Nephron progenitor cell (in vitro differentiated cells): ENCODE measurements at regions not wholly inside any gene's neighbourhood (a gene's known extent, or its start where the extent isn't known, plus 50 kb on each side); places are given as distances from the start of the nearest gene placed in this dataset.

Experiments
- DNase-seq: peaks from one replicate; pipeline ENCODE4 v3.0.0; 2021
- H3K27ac Mint-ChIP-seq: 2 replicates; pipeline ENCODE4 v1.8.0; 2021; ENCODE audit warnings: mild to moderate bottlenecking, moderate library complexity, mixed read lengths
- H3K27me3 Mint-ChIP-seq: 2 replicates; pipeline ENCODE4 v1.8.0; 2021; ENCODE audit warnings: mild to moderate bottlenecking, low read depth, mixed read lengths; ENCODE audit not compliant: poor library complexity
- H3K36me3 Mint-ChIP-seq: 2 replicates; pipeline ENCODE4 v1.8.0; 2021; ENCODE audit warnings: low read depth, mixed read lengths
- H3K4me1 Mint-ChIP-seq: 2 replicates; pipeline ENCODE4 v1.8.0; 2021; ENCODE audit warnings: mixed read lengths
- H3K4me3 Mint-ChIP-seq: 2 replicates; pipeline ENCODE4 v1.8.0; 2021; ENCODE audit warnings: mild to moderate bottlenecking, moderate library complexity, mixed read lengths
- H3K9me3 Mint-ChIP-seq: 2 replicates; pipeline ENCODE4 v1.8.0; 2021; ENCODE audit warnings: mild to moderate bottlenecking, moderate library complexity, mixed read lengths
- TF ChIP-seq, protein P1 (sequence below): fragments of 200-600 bp; sonication (generic); IDR thresholded peaks from 2 replicates; pipeline ENCODE4 v1.5.0; 2021; ENCODE audit warnings: antibody characterized with exemption

DNA sequence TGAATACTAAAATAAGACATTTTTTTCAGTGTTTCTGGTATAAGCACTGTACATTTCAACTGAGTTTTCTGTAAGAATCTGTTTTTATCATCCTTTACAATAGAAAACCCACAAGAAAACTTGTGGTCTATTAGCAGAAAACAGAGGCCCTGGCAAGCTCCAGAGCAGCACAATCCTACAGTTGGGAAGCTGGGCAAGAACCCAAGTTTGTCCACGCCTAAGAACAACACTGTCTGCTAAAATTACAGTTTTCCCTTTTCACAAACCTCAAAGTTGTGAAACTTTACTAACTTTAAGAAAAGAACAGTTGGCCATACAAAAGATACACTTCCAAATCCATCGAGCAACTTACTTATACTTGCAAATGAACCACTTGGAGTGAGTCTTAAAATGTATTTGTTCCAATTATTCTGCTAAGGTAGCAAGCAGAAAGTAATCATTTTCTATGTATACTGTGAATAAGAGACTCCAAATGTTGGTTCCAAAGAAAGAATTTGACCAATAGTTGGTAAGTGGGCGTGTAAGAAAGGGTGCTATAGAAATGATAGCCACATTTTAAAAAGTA lies 982.0 kb upstream of the ARRDC3 start:
- no peaks in the 10 kb centered on the region for H3K27me3 Mint-ChIP-seq

DNA sequence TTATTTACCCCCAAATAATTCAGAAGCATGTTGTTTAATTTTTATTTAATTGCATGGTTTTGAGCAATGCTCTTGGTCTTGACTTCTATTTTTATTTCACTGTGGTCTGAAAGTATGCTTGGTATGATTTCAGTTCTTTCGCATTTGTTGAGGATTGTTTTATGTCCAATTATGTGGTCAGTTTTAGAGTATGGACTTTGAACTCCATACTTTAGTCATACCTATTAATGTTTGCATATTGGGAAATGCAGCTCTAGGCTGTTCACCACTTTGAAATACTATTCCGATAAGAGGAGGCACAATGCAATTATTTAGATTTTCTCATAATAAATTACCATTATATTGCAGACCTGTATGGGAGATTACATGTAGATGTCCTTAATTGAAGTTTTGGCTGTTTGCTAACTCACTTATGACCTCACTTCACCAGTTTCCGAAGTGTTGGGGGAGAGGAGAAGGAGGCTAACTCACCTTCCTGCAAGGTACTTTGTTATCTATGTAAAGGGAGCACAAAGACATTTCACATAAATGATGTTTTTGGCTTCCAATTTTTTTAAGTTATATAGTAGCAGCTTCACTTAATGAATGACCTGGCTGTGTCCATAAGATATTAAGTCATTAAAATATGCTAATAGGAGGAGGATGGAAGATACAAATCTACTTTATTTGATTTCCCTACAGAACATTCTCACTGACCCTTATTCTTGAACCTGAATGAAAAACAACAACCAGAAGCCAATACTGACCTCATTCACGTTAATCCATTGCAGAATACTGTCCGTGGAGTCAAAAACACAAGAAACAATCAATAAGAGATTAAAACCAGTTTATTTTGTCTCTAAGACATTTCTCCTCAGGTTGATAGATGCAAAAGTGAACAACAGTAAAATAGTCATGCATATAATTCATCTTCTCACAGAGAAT lies 970.3 kb upstream of the ARRDC3 start:
- no peaks in the 10 kb centered on the region for H3K36me3 Mint-ChIP-seq
- no peak for DNase-seq
- H3K4me1 Mint-ChIP-seq, result no peaks in the 10 kb centered on the region
- no peak overlapping the region for H3K4me3 Mint-ChIP-seq
- H3K27me3 Mint-ChIP-seq, result peaks cover 3% of the 10 kb centered on the region
- peaks cover 12% of the 10 kb centered on the region for H3K9me3 Mint-ChIP-seq
- H3K27ac Mint-ChIP-seq, result no peak overlapping the region
- TF ChIP-seq, protein P1, sequence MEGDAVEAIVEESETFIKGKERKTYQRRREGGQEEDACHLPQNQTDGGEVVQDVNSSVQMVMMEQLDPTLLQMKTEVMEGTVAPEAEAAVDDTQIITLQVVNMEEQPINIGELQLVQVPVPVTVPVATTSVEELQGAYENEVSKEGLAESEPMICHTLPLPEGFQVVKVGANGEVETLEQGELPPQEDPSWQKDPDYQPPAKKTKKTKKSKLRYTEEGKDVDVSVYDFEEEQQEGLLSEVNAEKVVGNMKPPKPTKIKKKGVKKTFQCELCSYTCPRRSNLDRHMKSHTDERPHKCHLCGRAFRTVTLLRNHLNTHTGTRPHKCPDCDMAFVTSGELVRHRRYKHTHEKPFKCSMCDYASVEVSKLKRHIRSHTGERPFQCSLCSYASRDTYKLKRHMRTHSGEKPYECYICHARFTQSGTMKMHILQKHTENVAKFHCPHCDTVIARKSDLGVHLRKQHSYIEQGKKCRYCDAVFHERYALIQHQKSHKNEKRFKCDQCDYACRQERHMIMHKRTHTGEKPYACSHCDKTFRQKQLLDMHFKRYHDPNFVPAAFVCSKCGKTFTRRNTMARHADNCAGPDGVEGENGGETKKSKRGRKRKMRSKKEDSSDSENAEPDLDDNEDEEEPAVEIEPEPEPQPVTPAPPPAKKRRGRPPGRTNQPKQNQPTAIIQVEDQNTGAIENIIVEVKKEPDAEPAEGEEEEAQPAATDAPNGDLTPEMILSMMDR, result no peak

More for the DNA sequence above, 982.0 kb upstream of the ARRDC3 start:
- H3K27ac Mint-ChIP-seq, result no peak overlapping the region
- no peaks in the 10 kb centered on the region for H3K4me1 Mint-ChIP-seq
- no peak for DNase-seq
- H3K4me3 Mint-ChIP-seq, result no peak overlapping the region
- TF ChIP-seq, protein P1, result no peak
- H3K9me3 Mint-ChIP-seq, result no peaks in the 10 kb centered on the region
- H3K36me3 Mint-ChIP-seq, result no peaks in the 10 kb centered on the region

DNA sequence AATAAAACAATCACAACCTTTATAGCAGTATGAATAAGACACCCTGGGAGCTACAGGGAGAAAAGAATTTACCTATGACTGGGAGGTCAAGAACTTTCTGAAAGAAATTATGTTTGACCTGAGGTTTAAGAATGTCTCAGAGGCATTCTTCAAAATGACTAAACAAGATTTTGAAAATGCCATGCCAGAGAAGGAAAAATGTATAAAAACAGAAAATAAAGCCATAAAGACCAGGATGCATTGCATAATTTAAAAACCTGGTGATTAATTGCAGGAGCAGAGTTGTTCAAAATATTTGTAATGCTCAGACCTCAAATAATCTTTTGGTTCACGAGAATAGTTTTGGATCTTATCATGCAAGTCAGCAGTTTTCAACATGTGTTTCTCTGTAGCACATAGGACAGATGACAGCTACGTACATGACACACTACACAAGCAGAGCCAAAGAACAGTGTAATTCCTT lies 954.7 kb upstream of the ARRDC3 start:
- no peak for DNase-seq
- Mint-ChIP-seq H3K9me3 (no peaks in the 10 kb centered on the region), H3K4me1 (no peaks in the 10 kb centered on the region), H3K27me3 (no peaks in the 10 kb centered on the region), H3K36me3 (no peaks in the 10 kb centered on the region), H3K4me3 (no peak overlapping the region), H3K27ac (no peak overlapping the region)
- TF ChIP-seq, protein P1, result no peak

DNA sequence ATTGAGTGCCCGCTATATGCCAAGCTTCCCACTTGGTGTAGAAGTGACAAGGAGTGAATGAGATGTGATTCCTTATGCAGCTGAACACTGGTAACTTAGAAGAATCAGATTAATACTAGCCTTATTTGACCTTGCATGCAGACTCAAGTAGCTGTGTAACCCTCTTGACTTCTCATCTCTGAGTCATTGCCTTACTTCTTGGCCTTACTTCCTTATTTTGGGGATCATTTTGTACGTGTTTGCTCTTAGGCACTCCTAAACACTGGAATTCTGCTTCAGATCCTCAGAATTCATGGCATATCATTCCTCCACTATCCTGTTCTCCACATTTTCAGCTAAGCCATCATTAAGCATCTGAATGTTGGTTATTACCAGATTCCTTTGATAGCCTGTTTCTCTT lies 948.9 kb upstream of the ARRDC3 start:
- TF ChIP-seq, protein P1, result no peak
- Mint-ChIP-seq H3K4me1 (no peaks in the 10 kb centered on the region), H3K36me3 (no peaks in the 10 kb centered on the region), H3K27ac (no peak overlapping the region), H3K4me3 (no peak overlapping the region), H3K27me3 (no peaks in the 10 kb centered on the region), H3K9me3 (no peaks in the 10 kb centered on the region)
- DNase-seq, result no peak

- Mint-ChIP-seq H3K36me3 (no peaks in the 10 kb centered on the region), H3K27me3 (peaks cover under 1% of the 10 kb centered on the region), H3K4me3 (no peak overlapping the region), H3K9me3 (no peaks in the 10 kb centered on the region), H3K27ac (no peak overlapping the region), H3K4me1 (no peaks in the 10 kb centered on the region)
- TF ChIP-seq, protein P1, result no peak
- DNase-seq, result no peak
Observed at GRCh38 chr5:92330365-92330764, 947.2 kb upstream of the ARRDC3 start.
